ENCODE measurements at regions not wholly inside any gene's neighbourhood (a gene's known extent, or its start where the extent isn't known, plus 50 kb on each side); places are given as distances from the start of the nearest gene placed in this dataset.

DNA sequence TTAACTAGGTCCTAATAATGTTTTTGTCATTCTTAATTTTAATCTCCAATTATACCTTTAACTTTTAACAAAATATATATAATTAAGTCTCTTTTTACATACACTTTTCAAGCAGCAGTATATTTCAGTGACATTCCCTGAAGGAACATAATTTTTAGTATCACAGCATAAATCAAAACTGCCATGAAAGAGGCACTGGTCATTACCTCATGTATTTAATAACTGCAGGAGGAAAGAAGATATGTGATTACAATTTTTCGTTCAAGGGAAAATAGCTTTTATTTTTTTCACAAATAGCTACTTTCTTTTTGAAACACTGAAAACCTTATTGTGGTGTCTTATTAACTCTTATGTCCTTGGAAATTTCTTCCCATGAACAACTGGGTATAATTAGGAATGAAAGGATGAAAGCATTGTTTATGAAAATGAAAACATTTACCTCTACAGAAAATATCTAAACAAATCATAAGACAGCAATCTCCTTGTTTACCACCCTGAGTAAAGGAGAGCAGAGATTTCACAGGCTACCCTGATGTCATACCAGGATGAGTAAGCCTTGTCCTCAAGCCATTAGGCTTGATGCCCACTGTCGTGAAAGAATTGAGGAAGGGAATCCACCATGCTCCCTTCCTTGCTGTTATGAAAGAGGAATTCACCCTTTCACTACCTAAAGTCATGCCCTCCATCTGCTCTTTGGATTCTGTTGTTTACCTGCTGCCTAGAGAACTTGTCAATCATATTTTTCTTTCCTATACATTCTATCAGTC lies 877.2 kb upstream of the PCDH20 start:
- no peak overlapping the region for H3K4me3 ChIP-seq (ENCODE audit: low read depth in 1 of 3, low read length in 3 of 3)
- no peaks in the 10 kb centered on the region for H3K4me1 ChIP-seq (ENCODE audit: control insufficient read depth in 4 of 4, insufficient read depth in 4 of 4, low read length in 3 of 4)
- no peak for TF ChIP-seq RAD21 (IDR thresholded peaks at IDR 0.05)
- TF ChIP-seq NR2F2 (IDR thresholded peaks at IDR 0.05) = no peak
- TF ChIP-seq, protein P1, sequence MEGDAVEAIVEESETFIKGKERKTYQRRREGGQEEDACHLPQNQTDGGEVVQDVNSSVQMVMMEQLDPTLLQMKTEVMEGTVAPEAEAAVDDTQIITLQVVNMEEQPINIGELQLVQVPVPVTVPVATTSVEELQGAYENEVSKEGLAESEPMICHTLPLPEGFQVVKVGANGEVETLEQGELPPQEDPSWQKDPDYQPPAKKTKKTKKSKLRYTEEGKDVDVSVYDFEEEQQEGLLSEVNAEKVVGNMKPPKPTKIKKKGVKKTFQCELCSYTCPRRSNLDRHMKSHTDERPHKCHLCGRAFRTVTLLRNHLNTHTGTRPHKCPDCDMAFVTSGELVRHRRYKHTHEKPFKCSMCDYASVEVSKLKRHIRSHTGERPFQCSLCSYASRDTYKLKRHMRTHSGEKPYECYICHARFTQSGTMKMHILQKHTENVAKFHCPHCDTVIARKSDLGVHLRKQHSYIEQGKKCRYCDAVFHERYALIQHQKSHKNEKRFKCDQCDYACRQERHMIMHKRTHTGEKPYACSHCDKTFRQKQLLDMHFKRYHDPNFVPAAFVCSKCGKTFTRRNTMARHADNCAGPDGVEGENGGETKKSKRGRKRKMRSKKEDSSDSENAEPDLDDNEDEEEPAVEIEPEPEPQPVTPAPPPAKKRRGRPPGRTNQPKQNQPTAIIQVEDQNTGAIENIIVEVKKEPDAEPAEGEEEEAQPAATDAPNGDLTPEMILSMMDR (IDR thresholded peaks at IDR 0.05; ENCODE audit: low read depth, low read length, missing input control) = no peak
- TF ChIP-seq, protein P2, sequence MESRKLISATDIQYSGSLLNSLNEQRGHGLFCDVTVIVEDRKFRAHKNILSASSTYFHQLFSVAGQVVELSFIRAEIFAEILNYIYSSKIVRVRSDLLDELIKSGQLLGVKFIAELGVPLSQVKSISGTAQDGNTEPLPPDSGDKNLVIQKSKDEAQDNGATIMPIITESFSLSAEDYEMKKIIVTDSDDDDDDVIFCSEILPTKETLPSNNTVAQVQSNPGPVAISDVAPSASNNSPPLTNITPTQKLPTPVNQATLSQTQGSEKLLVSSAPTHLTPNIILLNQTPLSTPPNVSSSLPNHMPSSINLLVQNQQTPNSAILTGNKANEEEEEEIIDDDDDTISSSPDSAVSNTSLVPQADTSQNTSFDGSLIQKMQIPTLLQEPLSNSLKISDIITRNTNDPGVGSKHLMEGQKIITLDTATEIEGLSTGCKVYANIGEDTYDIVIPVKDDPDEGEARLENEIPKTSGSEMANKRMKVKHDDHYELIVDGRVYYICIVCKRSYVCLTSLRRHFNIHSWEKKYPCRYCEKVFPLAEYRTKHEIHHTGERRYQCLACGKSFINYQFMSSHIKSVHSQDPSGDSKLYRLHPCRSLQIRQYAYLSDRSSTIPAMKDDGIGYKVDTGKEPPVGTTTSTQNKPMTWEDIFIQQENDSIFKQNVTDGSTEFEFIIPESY (IDR thresholded peaks at IDR 0.05) = no peak
- TF ChIP-seq RXRA (IDR thresholded peaks at IDR 0.05) = no peak
- H3K27me3 ChIP-seq (ENCODE audit: control insufficient read depth in 4 of 4, insufficient read depth in 4 of 4, low read length in 3 of 4) = no peaks in the 10 kb centered on the region
- H3K36me3 ChIP-seq (ENCODE audit: control insufficient read depth in 4 of 4, insufficient read depth in 3 of 4, low read depth in 1 of 4, low read length in 3 of 4) = no peaks in the 10 kb centered on the region
- 59% methylated on average over 2 of the region's 2 CpGs for WGBS
- no peak overlapping the region for H3K9ac ChIP-seq (ENCODE audit: low read depth in 1 of 2, low read length in 2 of 2)
- no peak overlapping the region for H3K27ac ChIP-seq (ENCODE audit: low read depth in 1 of 2, low read length in 2 of 2)
- H3K9me3 ChIP-seq (ENCODE audit: control insufficient read depth in 4 of 4, low read length in 3 of 4) = no peaks in the 10 kb centered on the region
- DNase-seq (ENCODE audit: low spot score) = no peak

DNA sequence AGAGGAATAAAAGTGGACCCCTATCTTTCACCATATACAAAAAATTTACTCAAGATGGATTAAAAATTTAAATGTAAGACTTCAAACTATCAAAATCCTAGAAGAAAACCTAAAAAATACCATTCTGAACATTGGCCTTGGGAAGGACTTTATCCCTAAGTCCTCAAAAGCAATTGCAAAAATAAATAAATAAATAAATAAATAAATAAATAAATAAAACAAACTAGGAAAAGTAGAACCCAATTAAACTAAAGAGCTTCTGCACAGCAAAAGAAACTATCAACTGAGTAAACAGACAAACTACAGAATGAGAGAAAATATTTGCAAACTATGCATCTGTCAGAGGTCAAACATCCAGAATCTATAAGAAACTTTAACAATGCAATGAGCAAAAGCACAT lies 874.9 kb upstream of the PCDH20 start:
- Histone ChIP-seq H3K9me3 (ENCODE audit: control insufficient read depth in 4 of 4, low read length in 3 of 4) (no peaks in the 10 kb centered on the region), H3K4me1 (ENCODE audit: control insufficient read depth in 4 of 4, insufficient read depth in 4 of 4, low read length in 3 of 4) (no peaks in the 10 kb centered on the region), H3K36me3 (ENCODE audit: control insufficient read depth in 4 of 4, insufficient read depth in 3 of 4, low read depth in 1 of 4, low read length in 3 of 4) (no peaks in the 10 kb centered on the region), H3K4me3 (ENCODE audit: low read depth in 1 of 3, low read length in 3 of 3) (no peak overlapping the region), H3K27me3 (ENCODE audit: control insufficient read depth in 4 of 4, insufficient read depth in 4 of 4, low read length in 3 of 4) (no peaks in the 10 kb centered on the region), H3K9ac (ENCODE audit: low read depth in 1 of 2, low read length in 2 of 2) (no peak overlapping the region), H3K27ac (ENCODE audit: low read depth in 1 of 2, low read length in 2 of 2) (no peak overlapping the region)
- no peak for DNase-seq (ENCODE audit: low spot score)
- TF ChIP-seq NR2F2 (IDR thresholded peaks at IDR 0.05) (no peak), SP1 (IDR thresholded peaks at IDR 0.05) (no peak), JUND (IDR thresholded peaks at IDR 0.05) (no peak), HNF4G (IDR thresholded peaks at IDR 0.05) (no peak), YY1 (IDR thresholded peaks at IDR 0.05) (no peak), TAF1 (conservative IDR thresholded peaks at IDR 0.05) (no peak), RXRA (IDR thresholded peaks at IDR 0.05) (no peak), FOXA2 (IDR thresholded peaks at IDR 0.05) (no peak), RAD21 (IDR thresholded peaks at IDR 0.05) (no peak), EGR1 (IDR thresholded peaks at IDR 0.05; ENCODE audit: low read depth in 2 of 2) (no peak), HNF4A (conservative IDR thresholded peaks at IDR 0.05) (no peak)
- TF ChIP-seq, protein P3, sequence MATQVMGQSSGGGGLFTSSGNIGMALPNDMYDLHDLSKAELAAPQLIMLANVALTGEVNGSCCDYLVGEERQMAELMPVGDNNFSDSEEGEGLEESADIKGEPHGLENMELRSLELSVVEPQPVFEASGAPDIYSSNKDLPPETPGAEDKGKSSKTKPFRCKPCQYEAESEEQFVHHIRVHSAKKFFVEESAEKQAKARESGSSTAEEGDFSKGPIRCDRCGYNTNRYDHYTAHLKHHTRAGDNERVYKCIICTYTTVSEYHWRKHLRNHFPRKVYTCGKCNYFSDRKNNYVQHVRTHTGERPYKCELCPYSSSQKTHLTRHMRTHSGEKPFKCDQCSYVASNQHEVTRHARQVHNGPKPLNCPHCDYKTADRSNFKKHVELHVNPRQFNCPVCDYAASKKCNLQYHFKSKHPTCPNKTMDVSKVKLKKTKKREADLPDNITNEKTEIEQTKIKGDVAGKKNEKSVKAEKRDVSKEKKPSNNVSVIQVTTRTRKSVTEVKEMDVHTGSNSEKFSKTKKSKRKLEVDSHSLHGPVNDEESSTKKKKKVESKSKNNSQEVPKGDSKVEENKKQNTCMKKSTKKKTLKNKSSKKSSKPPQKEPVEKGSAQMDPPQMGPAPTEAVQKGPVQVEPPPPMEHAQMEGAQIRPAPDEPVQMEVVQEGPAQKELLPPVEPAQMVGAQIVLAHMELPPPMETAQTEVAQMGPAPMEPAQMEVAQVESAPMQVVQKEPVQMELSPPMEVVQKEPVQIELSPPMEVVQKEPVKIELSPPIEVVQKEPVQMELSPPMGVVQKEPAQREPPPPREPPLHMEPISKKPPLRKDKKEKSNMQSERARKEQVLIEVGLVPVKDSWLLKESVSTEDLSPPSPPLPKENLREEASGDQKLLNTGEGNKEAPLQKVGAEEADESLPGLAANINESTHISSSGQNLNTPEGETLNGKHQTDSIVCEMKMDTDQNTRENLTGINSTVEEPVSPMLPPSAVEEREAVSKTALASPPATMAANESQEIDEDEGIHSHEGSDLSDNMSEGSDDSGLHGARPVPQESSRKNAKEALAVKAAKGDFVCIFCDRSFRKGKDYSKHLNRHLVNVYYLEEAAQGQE (IDR thresholded peaks at IDR 0.05) = no peak
- TF ChIP-seq, protein P1 (IDR thresholded peaks at IDR 0.05; ENCODE audit: low read depth, low read length, missing input control) = no peak
- TF ChIP-seq, protein P2 (IDR thresholded peaks at IDR 0.05) = no peak
- TF ChIP-seq, protein P4, sequence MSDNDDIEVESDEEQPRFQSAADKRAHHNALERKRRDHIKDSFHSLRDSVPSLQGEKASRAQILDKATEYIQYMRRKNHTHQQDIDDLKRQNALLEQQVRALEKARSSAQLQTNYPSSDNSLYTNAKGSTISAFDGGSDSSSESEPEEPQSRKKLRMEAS (IDR thresholded peaks at IDR 0.05) = no peak
- TF ChIP-seq, protein P5, sequence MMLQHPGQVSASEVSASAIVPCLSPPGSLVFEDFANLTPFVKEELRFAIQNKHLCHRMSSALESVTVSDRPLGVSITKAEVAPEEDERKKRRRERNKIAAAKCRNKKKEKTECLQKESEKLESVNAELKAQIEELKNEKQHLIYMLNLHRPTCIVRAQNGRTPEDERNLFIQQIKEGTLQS (IDR thresholded peaks at IDR 0.05) = no peak

Measured in liver (tissue), 8 donors.